HCT116 (cell line): ENCODE measurements at regions not wholly inside any gene's neighbourhood (a gene's known extent, or its start where the extent isn't known, plus 50 kb on each side); places are given as distances from the start of the nearest gene placed in this dataset.

Experiments used
- ATF3 ChIP-seq: IDR thresholded peaks from 2 replicates; pipeline ENCODE4 v1.6.1; 2012
- CEBPB ChIP-seq: IDR thresholded peaks from 2 replicates; pipeline ENCODE4 v1.6.1; 2012; ENCODE audit warnings: low read depth
- CTCF ChIP-seq, 3 experiments: fragments of 200-600 bp in 1 of 3; sonication (generic) in 1 of 3; IDR thresholded peaks in 2 of 3; conservative IDR thresholded peaks in 1 of 3; 2 replicates each; pipeline ENCODE4 v1.5.1; 2012 to 2017; ENCODE audit warnings: low read depth in 2 of 3, low read length in 2 of 3, antibody characterized with exemption in 1 of 3, borderline replicate concordance in 1 of 3, control low read depth in 1 of 3, mild to moderate bottlenecking in 1 of 3, mixed read lengths in 1 of 3, mixed run types in 1 of 3, moderate library complexity in 1 of 3; ENCODE audit not compliant: insufficient read depth in 1 of 3
- EZH2 ChIP-seq: fragments of 200-600 bp; sonication (generic); IDR thresholded peaks from 2 replicates; pipeline ENCODE4 v1.6.1; 2017; ENCODE audit warnings: antibody characterized with exemption, mixed run types
- EZH2phosphoT487 ChIP-seq: fragments of 200-600 bp; IDR thresholded peaks from 2 replicates; pipeline ENCODE4 v1.6.1; 2018; ENCODE audit warnings: antibody characterized with exemption, borderline replicate concordance
- JUND ChIP-seq: IDR thresholded peaks from 2 replicates; pipeline ENCODE4 v1.6.1; 2012
- POLR2A ChIP-seq: IDR thresholded peaks from 2 replicates; pipeline ENCODE4 v1.7.0; 2011; ENCODE audit warnings: borderline replicate concordance; ENCODE audit not compliant: insufficient read depth, insufficient read length; ENCODE audit errors: extremely low read depth
- POLR2AphosphoS5 ChIP-seq: IDR thresholded peaks from 2 replicates; pipeline ENCODE4 v1.6.1; 2011; ENCODE audit warnings: mild to moderate bottlenecking, low read depth, low read length, moderate library complexity
- RAD21 ChIP-seq: IDR thresholded peaks from 2 replicates; pipeline ENCODE4 v1.6.1; 2012; ENCODE audit warnings: low read depth, mild to moderate bottlenecking
- REST ChIP-seq: IDR thresholded peaks from 2 replicates; pipeline ENCODE4 v1.6.1; 2012; ENCODE audit warnings: low read depth
- SP1 ChIP-seq: IDR thresholded peaks from 2 replicates; pipeline ENCODE4 v1.6.1; 2012; ENCODE audit warnings: low read depth
- ZFX ChIP-seq: fragments of 450-650 bp; IDR thresholded peaks from 2 replicates; pipeline ENCODE4 v1.6.1; 2017

- TF ChIP-seq CTCF (IDR thresholded peaks at IDR 0.05 in 2 of 3, conservative IDR thresholded peaks at IDR 0.05 in 1 of 3; ENCODE audit: borderline replicate concordance in 1 of 3, insufficient read depth in 1 of 3, low read depth in 2 of 3, low read length in 2 of 3): no peak
- TF ChIP-seq EZH2: no peak
- no peak for TF ChIP-seq POLR2AphosphoS5
- TF ChIP-seq RAD21: no peak
- no peak for TF ChIP-seq POLR2A
- no peak for TF ChIP-seq SP1
- no peak for TF ChIP-seq ZFX
- TF ChIP-seq REST: no peak
- no peak for TF ChIP-seq EZH2phosphoT487
- TF ChIP-seq JUND: no peak
- no peak for TF ChIP-seq ATF3
- TF ChIP-seq CEBPB: no peak
Observed at GRCh38 chr9:93894691-93895079, 60.5 kb downstream of the BARX1 start.
